Stimulated activated CD4-positive, alpha-beta T cell treated with anti-CD3 and anti-CD28 coated beads, Interleukin-15, amount 100 ng/mL, for 48 hours (primary cell): ENCODE measurements at regions not wholly inside any gene's neighbourhood (a gene's known extent, or its start where the extent isn't known, plus 50 kb on each side); places are given as distances from the start of the nearest gene placed in this dataset.

Experiments
- DNase-seq, 2 donors: peaks; one replicate each; pipeline ENCODE4 v3.0.0-alpha.2; 2020; ENCODE audit warnings: low read depth in 2 of 2

DNA sequence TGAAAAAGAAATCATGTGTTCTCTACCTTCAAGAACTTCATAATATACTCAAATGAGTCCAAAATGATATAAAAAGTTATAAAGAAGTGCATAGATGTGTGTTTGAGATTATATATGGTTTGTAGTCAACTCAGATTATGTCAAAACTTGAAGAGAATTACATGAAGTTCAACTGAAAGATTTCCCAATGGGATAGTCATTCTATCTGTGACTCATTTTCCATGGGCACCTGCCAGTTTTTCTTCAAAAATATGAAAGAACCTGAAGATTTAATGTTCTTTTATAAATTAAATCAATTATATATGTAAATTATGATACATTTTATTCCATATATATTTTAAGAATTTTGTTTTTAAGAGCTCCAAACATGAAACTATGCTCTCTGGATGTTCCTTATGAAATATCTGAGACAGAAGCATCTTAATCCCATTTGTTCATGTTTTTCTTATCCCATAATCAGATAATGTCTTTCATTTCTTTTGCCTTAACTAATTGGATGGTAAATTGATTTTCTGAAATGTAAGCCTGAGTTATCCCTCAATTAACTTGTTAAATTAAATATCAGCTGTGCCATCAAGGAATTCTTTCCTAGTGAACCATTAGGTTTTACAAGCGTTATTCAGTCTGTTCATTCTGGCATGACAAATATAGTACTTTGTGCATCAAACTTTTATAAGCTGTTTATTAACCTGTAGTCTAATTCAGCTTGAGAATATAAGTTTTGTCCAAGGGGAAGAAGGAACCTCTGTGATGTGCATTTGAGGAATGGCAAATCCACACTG is 387.1 kb downstream of the IPMK start:
- DNase-seq, result no peak

GRCh38 chr10:57874810-57875209 is 392.9 kb downstream of the IPMK start:
- no peak for DNase-seq

DNA sequence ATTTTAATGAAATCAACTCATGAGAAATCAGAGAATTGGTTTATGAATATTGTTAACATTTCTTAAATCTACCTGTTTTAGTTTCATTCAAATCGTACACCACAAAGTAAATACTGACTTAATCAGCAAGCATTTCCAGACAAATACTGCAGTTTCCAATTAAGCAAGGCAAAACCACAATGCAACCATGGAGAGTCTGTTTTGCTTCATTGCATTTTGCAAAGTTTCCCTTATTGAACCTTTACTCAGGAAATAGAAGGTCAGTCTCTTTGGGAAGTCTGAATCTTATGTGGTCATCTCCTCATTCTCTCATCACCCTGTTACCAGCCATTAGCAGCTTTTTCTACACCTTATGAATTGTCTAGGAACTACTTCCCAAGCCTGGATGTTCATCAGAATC is 400.5 kb downstream of the IPMK start:
- DNase-seq, result no peak

GRCh38 chr10:57864765-57865680 is 402.7 kb downstream of the IPMK start:
- no peak for DNase-seq

DNA sequence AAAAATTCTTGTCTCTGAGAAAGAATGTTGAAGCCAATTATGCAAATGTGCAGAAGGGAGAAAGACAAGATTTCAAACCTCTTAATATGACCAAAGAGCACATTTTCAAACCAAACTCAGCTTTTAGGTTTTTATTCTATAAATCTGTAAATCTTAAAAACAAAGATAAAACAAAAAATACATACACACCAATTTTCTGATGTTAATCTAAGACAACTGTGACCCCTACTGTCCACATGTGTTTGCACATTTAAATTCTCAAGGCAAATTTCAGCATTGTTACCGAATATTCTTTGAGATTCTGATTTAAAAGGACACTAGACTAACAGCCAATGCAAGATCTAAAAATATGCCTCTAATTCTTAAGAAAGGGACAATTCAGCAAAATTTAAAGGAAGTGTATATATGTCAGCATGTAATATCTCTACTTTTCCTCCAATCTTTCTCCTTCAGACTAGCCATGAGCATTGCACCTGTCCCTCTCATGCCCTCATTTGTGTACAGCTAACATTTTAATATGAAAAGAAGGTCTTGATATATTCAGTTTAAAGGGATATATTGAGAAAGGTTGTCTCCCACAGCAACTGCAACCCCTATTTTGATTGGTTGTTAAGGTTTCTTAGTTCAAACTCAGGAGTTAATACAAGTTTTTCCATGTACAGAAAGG is 417.9 kb downstream of the IPMK start:
- DNase-seq, result no peak

GRCh38 chr10:57846307-57847065 is 421.2 kb downstream of the IPMK start:
- DNase-seq, result no peak

DNA sequence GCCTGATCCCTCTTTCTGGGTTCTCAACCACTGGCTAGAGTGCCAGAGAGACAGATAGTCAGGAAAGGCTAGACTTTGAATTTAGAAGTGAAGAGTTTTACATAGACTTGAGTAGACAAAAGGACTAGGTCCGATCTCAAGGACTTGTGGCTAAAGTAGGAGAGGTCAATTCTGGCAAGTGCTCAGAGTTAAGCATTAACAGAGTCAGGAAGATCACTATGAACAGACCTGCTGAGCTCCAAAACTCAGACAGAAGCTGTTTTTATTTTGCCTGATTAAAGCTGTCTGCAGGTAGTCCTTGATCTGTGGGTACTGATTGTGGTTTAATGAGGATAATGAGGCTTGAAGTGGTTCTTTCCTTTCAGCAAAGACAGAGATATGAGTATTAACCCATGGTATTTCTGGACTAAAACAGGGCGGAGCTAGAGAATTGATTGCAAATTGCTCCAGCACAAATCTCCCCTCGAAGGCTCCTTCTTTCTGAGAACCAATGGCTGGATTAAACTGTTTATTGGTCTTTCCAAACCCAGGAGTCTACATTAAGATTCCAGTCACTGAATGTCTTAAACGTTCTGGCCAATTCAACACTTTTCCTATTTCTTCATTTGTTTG is 423.2 kb downstream of the IPMK start:
- no peak for DNase-seq

DNA sequence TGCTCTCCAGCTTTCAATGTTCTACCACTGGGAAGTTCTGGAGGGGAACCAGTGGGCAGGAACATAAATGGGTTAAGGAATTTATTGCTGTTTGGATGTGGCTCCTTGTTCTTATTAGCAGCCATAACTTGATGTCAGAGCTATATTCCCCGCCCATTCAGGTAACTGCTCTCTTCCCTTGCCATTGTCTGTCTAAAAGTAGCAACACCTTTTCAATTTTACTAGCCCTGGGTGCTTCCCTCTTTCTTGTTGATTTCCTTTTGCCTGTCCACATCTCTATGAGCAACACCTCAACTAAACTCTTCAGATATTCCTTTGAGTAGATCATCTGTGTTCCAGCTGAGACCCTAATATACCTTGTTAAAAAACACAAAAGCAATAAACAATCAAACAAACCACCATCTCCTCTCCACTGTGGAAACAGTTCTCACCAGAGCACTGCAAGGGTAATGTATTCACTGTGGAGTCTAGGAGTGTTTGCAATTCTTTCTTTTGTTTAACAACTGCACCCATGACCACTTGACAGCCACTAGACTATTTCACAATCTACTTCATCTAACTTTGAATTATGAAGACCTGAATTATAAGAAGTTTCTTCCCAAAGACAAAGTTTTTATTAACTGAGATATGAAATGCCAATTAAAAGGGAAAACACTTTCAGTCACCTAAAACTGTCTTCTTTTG is 436.7 kb downstream of the IPMK start:
- no peak for DNase-seq

DNA sequence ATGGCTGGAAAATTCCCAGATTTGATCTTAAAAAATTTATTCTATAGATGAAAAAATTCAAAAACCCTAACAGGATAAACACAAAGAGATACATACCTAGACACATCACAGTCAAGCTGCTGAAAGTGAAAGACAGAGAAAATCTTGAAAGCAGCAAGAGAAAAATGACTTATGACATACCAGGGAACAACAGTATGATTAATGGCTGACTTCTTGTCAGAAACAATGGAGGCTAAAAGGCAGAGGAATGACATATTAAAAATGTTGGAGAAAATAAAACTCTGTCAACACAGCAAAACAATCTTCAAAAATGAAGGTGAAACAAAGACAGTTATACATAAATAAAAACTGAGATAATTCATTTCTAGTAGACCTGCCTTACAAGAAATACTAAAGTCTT is 442.7 kb downstream of the IPMK start:
- DNase-seq, result no peak

DNA sequence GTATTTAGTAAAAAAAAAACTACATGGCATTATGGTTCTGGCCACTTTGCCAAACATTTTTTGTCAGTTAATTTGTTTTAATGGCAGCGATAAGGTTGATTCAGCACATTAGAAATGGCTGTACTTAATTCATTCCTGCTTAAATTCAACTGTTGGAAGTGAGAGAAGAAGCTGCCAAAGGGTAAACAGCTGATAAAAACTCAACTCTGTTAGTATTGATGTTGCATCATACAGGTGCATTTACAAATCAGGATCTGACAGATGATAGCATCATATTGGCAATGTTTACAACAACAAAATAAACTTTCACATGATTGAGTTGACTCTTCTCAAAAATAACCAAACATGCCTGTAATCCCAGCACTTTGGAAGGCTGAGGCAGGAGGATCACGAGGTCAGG is 444.3 kb downstream of the IPMK start:
- DNase-seq, result no peak

GRCh38 chr10:57822965-57823364 is 444.7 kb downstream of the IPMK start:
- DNase-seq, result no peak

DNA sequence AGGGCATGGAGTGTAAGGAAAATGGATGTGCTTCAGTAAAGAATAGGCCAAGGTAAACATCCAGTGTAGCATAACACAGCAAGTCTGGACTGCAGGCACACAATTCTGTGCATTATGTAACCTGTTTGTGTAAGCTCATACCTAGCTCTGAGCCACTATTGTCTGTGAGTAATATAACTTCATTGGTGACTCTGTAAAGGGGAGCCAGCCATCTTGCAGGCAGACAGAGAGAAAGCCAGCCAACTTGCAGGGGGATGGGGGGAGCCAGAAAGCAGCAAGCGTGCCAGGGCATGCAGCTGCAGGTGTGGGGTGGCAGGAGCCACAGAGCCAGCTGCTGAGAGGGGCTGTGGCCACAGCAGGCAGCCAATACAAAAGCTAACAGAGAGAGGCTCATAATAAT is 449.2 kb downstream of the IPMK start:
- no peak for DNase-seq

- no peak for DNase-seq
These were observed 450.0 kb downstream of the IPMK start for GRCh38 chr10:57817741-57818140.

GRCh38 chr10:57815949-57816348 is 451.7 kb downstream of the IPMK start:
- DNase-seq, result no peak

GRCh38 chr10:57809961-57810360 is 457.7 kb downstream of the IPMK start:
- no peak for DNase-seq

DNA sequence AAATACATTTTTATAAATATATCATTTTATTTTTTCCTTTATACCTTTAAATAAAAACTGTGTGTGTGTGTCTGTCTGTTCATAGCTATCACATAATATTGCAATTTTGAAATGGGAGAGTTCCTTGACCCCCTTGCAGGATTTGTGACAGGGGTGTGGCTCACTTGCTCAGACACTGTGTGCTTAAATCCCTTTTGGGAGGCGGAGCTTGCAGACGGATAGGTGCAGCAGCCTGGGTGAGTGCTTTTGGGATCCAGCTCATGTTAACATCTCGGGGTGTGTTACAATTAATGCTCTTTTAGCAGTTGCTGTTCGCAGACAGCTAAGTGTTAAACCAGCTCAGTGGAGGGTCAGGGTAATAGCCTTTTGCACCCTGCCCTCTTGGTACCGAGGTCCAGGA is 459.8 kb downstream of the IPMK start:
- DNase-seq, result no peak

DNA sequence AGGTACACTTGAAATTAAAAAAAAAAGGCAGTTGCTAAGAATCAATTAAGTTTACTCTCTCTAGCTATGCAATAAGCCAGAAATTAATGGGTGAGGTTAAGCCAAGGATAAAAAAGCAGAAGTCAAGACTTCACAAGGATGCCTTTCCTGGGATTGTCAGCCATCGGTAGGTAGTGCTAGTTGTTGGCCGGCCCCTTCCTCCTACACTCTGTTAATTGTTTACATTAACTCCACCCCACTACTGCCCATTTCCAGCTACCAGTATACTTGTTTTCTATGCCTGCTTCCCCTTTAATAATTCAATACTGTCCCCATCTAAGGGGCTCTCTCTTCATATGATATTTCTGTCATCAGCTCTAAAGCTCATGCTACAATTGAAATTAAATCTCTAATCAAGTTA is 461.0 kb downstream of the IPMK start:
- DNase-seq, result no peak

DNA sequence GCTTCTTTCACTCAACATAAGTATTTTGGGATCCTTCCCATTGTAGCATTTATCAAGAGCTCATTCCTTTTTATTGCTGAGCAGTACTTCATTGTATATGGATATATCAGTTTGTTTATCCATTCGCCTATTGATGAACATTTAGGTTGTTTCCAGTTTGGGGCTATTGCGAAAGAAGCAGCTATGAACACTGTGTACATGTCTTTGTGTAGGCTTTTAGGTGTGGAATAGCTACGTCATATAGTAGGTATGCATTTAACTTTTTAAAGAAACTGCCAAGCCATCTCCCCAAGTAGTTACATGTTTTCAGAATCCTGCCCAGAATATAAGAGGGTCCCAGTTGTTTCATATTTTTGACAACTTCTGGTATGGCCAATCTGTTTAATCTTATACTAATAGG is 468.1 kb downstream of the IPMK start:
- DNase-seq, result no peak

- no peak for DNase-seq
These were observed 468.9 kb downstream of the IPMK start for GRCh38 chr10:57798830-57799229.

DNA sequence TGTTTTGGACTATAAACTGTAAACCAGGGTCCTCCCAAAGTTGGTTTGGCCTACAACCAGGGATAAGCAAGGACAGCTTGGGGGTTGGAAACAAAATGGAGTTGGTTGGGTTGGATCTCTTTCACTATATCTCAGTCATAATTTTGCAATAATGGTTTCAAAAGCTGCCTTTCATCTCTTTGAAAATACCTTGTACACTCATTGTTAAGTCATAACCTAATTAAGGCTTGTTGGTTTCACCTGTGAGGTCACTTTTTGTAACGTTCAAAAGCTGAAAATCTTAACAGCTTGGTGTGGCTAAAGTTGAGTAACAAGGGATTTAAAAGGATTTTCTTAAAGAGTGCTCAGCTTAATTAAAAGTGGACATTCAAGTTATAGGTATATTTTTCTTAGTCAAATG is 476.1 kb downstream of the IPMK start:
- DNase-seq, result no peak

DNA sequence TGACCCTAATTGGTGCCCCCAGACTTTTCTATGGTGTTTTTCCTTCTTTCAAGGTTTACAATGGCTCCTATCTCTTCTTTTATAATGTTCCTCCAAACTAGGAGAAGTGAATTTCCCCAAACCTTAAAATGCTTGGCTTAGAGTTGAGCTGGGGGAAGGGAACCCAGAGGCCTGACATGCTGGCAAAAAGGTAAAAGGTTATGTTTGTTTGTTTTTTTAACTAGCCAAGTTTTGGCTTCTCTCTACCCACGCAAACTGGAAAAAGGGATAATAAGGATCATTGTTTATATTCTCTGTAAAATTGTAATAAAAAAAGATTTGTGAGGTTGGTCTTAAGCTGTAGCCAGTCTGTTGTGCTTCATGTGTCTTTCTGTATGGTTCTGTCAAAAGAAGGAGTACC is 477.0 kb downstream of the IPMK start:
- no peak for DNase-seq
